ENCODE measurements at regions not wholly inside any gene's neighbourhood (a gene's known extent, or its start where the extent isn't known, plus 50 kb on each side); places are given as distances from the start of the nearest gene placed in this dataset.
"Not testable (repeated sequence)": the region's sequence is repeated elsewhere in the genome, so short reads cannot be mapped to it uniquely, and the experiment has no call there.

- not testable (repeated sequence) for TF ChIP-seq SIN3A (IDR thresholded peaks at IDR 0.05; ENCODE audit: borderline replicate concordance, insufficient read depth, low read depth, low read length); CTCF (IDR thresholded peaks at IDR 0.05); POLR2AphosphoS5 (IDR thresholded peaks at IDR 0.05; ENCODE audit: low read depth, low read length); REST (IDR thresholded peaks at IDR 0.05; ENCODE audit: insufficient read depth in 1 of 2, low read depth in 2 of 2, low read length in 1 of 2)
These were observed 141.6 kb downstream of the FZD1 start for GRCh38 chr7:91405873-91406272.

Measured in Panc1 (cell line).